T-helper 22 cell (primary cell): ENCODE measurements at regions not wholly inside any gene's neighbourhood (a gene's known extent, or its start where the extent isn't known, plus 50 kb on each side); places are given as distances from the start of the nearest gene placed in this dataset.
"Not testable (repeated sequence)": the region's sequence is repeated elsewhere in the genome, so short reads cannot be mapped to it uniquely, and the experiment has no call there.

Experiments used
- DNase-seq: peaks from one replicate; pipeline ENCODE4 v3.0.0-alpha.2; 2020; ENCODE audit warnings: low read depth

DNA sequence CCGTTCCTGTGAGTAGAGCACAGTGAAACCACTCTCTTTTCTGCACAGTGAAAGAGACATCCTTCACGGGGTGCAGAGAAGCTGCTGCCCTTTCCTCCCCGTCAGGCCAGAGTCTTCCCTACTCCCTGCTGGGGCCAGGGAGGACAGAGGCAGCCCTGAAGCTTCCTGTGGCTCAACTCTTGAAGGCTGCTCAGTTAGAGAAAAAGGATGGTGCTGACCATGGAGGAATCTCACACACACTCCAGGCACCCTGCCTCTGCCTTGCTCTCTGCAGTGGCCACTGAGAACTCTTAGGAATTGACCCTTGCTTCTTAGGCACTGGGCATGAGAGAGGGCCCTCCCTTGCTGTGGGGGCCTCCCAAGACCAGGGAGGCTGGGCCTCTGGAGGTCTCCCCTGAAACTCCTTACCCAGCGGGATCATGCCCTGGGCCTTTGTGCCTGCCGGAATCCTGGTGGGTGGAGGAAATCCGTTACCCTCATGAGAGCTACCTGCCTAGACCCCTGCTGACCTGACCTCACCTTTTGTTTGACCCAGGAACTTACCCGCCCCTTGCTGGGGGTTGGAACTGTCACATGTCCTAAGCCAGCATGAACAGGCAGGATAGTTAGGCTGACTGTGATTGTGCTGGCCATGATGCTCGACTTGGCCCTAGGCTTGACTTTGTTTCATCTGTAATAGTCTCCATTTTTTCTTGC is 65.0 kb upstream of the CD93 start:
- DNase-seq: no peak

DNA sequence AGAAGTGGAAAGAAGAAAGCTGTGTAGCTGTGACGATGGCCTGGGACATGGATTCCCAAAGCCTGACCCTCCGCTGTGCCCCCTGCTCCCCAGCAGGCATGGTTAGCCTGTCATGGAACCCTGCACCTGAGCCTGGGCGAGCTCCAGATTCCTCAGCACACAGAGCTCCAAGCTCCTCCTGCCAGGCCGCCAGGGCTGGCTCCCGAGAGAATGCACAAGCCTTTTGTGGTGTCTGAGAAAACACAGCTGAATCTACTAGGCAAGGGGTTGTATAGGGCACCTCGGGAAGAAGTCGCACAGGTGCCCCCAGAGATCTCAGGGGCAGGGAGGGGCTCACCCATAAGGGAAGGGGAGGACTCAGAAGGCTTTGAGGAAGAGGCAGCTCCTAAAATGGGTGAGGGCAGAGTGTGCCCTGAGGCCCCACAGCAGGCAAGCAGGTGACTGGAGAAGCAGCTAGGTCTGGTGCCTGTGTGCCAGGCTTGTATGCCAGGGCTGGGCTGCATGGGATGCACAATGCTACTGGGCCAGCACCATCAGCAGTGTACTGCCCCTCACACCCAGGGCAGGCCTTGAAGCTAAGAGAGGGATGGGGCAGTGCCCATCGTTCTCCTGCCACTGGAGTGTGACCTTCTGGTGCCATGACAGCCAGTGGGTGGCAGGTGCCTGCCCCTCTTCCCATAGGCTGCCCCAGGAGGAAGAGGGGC is 64.3 kb upstream of the CD93 start:
- DNase-seq: no peak

DNA sequence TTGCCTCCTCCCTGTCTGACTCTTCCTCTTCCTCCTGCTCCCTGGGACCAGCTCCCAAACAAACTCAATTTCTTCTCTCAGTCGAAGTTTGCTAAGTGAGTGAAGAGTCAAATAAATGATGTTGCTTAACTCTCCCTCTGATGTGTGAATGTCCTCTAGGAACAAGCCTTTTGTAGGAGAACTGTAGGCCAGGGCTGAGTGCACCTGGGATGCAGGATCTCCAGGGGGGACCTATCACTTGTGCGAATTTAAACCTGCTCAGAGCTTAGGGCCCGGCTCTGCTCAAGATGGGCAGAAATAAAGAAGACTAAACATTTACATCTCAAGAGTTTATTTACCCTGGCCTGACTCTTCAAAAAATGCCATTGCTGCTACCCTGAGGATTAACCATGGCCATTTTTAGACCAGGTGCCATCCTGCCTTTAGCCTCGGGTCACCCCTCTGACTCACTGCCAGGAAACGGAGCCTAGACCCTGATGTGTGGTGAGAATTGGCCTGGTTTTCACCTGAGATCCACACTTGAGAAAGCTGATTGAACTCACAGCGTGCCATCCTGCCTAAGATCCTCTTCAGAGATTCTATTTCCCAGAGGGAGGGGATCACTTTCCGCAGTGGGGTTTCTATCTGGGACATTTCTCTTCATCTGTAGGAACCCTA is 63.6 kb upstream of the CD93 start:
- DNase-seq: no peak

DNA sequence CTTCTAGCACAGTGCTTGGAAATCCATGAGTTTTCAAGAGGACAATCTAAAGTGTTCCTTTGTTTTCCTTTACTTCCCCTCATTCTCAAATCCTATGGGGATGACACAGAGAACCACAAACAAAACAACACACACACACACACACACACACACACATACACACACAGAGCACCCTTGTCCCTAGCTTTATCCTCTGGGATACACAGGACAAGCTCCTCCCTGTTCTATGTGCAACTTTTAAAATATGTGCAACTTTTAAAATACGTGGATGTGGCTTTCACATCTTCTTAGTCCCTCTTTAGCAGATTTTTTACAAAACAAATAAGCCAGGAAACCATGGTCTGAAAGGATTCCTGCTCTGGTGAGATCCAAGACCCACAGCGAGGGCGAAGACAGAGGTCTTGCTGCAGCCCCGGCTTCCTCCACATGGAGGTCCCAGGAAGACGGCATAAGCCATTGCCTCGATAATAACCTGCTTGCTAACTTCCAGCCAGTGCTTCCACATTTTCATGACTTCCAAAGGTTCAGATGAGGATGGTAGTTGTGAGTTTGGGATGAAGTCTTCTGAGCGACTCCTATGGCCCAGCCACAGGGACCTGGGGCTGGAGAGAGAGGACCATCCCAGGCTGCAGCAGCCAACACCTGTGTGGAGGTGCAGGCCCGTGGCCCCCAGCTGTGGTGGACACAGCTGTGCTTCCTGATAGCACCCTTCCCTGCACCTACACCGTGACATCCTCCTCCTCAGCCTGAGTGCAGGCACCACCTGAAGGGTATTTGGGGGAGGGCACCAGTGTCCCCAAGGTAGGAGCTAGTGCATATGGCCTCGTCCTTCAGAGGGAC is 62.8 kb upstream of the CD93 start:
- DNase-seq: no peak

DNA sequence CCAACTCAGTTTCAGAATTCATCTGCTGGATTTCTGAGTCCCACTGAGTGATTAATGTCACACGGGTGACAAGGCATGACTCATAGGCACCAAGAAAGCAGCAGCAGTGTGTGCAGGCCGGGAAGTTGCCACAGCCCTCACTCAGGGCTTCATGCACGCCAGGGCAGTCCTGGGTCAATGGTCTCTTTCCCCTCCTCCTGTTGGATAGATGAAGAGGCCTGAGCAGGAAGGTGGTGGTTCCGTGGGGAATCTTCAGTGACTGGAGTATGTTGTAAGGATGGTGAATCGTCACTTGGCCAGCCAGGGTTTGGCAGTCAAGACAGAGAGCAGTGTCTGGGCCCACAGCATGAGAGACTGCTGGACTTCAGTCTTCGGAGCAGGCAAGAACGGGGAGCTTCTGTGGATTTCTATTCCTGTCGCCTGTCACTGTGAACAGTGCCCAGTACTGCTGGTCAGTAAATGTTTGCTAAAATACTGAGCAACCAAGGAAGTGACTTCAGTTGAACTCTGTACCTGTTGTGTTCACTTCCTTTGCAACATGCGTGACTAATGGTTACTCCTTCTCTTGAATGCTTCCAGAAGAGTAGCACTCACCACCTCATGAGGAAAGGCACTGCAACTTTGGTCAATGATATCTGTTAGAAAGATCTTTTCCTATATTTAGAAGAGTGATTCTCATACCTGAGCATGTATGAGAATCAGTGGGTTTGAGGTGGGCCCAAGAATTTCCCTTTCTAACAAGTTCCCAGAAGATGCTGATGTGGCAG is 62.0 kb upstream of the CD93 start:
- DNase-seq: no peak

- no peak for DNase-seq
These were observed 61.5 kb upstream of the CD93 start for GRCh38 chr20:23147647-23147963.

DNA sequence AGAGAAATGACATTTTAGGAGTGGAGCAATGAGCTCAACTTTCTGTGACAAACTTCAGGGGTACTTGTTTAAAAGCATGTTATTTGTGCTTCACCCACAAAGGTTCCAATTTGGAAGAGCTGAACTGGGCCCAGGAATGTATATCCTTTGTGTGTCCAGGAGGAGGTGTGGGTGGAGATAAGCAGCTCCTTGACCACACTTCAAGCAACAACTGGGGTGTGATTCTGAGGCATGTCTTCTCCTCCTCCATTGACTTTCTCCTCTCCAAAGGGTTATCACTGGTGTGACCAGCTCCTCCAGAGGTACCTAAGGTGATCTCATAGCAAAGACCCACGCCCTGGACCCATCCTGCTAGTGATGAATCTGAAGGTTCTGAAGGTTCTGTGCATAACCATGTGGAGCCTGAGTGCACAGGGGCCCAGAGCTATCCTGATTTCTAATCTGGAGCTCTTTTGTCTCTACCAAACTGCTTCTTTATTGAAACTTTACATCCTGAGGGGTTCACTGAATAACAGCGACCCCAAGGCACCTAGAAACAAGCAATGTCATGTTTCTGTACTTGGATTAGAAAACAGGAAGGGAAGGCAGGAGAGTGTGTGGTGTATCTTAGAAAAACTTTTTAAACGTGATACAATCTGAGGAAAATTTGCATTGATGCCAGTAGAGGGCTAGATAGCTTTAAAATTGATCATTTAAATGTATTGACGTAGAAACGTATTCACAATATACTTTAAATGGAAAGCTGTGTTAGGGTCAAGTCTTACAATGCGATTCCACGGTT is 60.9 kb upstream of the CD93 start:
- no peak for DNase-seq

DNA sequence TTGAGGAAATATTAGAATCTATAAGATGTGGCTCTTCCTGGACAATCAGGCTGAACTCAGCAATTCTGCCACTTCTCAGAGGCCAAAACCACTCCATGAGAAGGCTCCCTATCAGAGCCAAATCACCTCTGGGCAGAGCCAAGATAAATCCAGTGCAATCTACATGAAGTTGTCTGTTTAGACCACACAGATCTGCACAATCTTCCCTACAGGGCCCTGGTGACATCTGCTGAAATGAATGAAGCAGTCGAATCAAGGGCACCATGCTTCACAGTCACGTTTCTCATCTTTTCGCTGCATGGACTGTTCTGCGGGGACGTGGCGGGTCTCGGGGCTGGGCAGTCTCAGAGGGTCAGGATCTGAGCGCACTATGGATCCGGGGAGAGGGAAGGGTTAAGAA is 60.1 kb upstream of the CD93 start:
- DNase-seq: no peak

DNA sequence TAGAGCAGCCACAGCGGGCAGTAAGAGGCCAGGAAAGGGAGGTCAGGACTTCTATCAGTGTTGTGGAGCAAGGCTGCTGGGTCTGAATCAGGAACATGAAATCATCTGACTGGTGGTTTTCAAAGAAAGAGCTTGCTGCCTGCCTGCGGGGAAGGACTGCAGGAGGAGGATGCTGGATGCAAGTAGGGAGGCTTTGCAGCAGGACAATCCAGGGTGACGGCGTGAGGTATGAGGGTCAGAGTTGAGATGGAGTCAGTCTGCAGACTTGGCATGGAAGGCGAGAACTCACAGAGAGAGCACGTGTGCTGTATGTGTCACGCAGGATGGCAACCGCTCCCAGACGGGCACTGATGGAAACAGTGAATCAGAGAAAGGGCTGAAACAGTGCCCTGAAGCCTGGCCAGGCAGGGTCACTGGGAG is 59.2 kb upstream of the CD93 start:
- no peak for DNase-seq

- no peak for DNase-seq
These were observed 58.7 kb upstream of the CD93 start for GRCh38 chr20:23144856-23145255.

DNA sequence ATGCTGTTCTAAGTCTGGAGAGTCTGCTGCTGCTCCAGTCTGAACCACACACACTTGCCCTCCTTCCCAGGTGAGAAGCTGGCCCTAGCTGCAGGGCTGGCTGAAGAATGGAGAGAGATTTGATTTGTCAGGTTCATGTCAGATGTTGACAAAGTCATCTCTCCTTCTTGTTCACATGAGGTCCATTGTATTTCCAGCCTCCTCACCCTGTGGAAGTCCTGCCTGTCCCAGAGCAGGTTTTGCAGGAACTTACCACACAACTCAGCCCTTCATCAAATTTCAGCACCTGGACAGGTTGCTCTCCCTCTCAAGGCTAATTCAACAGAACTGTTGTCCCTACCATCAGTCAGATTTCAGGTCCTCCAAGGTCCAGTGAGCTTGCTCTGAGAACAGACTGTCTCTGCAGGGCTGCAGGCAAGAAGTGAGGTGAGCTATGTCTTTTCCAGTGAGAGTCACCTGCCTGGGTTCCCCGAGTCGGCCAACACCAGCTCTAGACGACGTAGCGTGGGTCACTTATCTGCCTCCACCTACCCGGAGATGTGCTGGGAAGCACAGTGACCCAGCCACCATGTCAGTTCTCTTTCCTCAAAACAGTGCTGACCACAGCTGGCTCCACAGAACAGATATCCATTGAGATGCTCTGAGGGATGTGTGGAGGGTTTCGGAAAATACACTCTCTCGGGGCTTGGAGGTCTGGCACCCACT is 58.0 kb upstream of the CD93 start:
- no peak for DNase-seq

GRCh38 chr20:23143098-23143497 is 57.0 kb upstream of the CD93 start:
- DNase-seq: no peak

- DNase-seq: no peak
These were observed 56.3 kb upstream of the CD93 start for GRCh38 chr20:23142162-23143050.

DNA sequence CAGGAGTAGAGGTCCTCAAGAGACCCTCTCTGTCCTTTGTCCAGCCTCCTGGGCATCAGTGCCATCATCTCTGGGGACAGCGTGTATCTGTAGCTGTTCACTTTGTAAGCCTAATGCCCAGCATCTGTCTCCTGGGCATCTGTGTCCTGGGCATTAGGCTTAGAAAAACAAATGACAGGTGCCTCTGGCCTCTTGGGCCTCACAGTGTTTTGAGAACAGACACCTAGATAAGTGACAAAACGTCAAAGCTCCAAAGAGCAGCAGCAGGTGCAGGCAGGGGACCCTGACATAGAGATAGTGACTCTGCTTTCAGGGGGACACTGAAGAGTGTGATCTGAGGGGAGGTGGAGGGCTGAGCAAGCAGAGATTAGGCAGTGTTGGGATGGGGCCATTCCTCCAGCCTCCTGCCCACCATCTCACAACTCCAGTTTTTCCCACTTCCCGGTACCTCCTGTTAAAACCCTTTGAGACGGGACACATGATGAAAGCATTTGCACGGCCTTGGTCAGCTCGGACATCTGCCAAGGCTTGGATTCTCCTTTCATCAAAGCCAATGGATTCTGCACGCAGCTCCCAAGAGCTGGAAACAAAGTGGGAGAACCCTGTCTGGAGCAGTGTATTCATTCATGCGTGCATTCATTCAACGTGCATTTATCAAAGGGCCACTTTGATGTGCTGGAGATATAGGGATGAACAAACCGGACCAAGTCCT is 55.5 kb upstream of the CD93 start:
- no peak for DNase-seq

- no peak for DNase-seq
These were observed 54.9 kb upstream of the CD93 start for GRCh38 chr20:23140991-23141390.

DNA sequence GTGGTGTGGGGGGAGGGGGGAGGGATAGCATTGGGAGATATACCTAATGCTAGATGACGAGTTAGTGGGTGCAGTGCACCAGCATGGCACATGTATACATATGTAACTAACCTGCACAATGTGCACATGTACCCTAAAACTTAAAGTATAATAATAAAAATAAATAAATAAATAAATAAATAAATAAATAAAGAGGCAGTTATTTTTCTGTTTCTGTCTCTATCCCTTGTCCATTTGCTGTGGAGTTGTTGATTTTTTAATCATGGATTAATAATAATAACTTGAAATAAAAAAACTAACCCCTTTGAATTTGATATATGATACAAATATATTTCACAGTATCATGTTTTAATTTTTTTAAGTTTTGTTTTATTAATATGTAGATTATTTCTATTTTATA is 53.9 kb upstream of the CD93 start:
- DNase-seq: not testable (repeated sequence)

DNA sequence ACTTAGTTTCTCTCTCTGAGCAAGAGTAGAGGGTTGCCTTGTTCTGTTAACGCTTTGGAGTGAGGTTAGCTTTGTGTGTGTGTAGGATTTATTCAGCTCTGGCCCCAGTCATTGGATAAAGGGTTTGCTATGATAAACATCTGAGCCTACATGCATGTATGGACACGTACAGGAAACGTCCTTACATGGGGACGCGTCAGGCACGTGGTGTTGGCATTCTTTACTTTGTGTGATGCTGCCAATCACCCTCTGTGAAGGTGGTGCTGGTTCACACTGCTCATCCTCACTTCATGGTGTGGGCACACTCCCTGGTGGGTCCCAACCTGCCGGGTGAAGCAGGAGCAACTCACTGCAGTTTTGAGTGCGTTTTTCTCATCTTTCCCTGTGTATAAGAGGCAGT is 53.4 kb upstream of the CD93 start:
- DNase-seq: no peak

DNA sequence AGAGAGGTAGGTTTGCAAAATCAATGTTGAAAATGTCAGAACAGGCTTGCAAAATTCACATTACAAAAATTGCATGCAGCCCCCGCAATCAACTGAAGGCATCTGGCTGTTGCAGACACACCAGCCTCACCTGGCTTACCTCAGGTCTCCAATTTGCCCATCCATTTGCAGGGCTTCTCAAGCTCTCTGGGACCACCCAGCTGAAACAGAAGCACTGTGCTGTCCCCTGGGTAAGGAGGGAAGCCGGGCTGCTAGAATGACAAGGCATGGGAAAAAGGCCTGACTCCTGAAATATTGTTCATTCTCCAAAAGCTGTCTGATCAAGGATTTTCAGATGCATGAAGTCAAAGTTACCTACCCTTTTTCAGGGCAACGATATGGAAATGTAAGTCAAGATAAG is 52.6 kb upstream of the CD93 start:
- no peak for DNase-seq

DNA sequence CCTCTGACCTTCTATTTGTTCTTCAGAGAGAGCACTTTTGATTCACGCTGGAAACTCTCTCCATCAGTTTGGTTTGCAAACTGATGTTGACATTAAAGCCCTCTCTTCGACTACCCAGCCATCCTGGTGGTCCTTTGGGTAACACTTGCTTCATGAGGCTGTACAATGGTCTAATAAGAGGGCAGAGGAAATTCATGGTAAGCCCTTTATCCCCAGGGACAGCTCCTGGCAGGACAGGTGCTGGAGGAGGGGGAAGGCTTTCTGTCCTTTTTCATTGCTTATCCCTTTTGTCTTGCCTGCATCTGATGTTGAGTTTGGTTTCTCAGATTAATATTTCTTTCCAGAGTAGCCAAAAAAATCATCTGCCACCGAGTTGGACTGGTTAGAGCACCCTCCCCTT is 52.1 kb upstream of the CD93 start:
- DNase-seq: no peak
